A549 (cell line): ENCODE measurements at regions not wholly inside any gene's neighbourhood (a gene's known extent, or its start where the extent isn't known, plus 50 kb on each side); places are given as distances from the start of the nearest gene placed in this dataset.

Experiments
- ATAC-seq, 2 experiments: fragments of 200-7000 bp in 1 of 2; fragments of >200 bp in 1 of 2; cut with Nextera tagmentation in 1 of 2; cut with Tn5 transposase in 1 of 2; 3 replicates each; pipeline versions ENCODE4 v1.8.0 to v1.9.1; 2018 to 2020; ENCODE audit warnings: mild to moderate bottlenecking in 1 of 2, moderate library complexity in 1 of 2
- CTCF ChIA-PET: fragments of 300-600 bp; sonication (Branson Sonifier 250); formaldehyde crosslinking; extraction: SDS; loops from one replicate; lab custom pipeline; 2021; ENCODE audit warnings: antibody characterized with exemption, inconsistent platforms; lab: Yijun Ruan, JAX
- POLR2A ChIA-PET: fragments of 350-600 bp; formaldehyde crosslinking; extraction: SDS; loops from one replicate; lab custom pipeline; 2021; ENCODE audit warnings: antibody characterized with exemption, inconsistent platforms; lab: Yijun Ruan, JAX
- DNase-seq, 2 experiments: peaks; one replicate each; pipeline versions ENCODE4 v3.0.0 to v3.0.0-alpha.2; 2011 to 2016; ENCODE audit warnings: low read depth in 1 of 2, low spot score in 1 of 2
- FAIRE-seq: peaks from 2 replicates; lab custom pipeline; 2011; peaks lifted over from hg19 to GRCh38; lab: Jason Lieb, UNC
- H3K27ac ChIP-seq, 2 experiments: fragments of >200 bp; sonication (Bioruptor Twin); formaldehyde crosslinking; 3 replicates each; pipeline ENCODE4 v1.5.1; 2016 to 2017
- H3K4me1 ChIP-seq: fragments of >200 bp; sonication (Bioruptor Twin); formaldehyde crosslinking; 3 replicates; pipeline ENCODE4 v1.6.1; 2016
- H3K4me2 ChIP-seq: fragments of >200 bp; sonication (Bioruptor Twin); formaldehyde crosslinking; 3 replicates; pipeline ENCODE4 v1.6.1; 2016
- H3K4me3 ChIP-seq: fragments of >200 bp; sonication (Bioruptor Twin); formaldehyde crosslinking; 3 replicates; pipeline ENCODE4 v1.5.1; 2016
- H3K9me3 ChIP-seq: fragments of >200 bp; sonication (Bioruptor Twin); formaldehyde crosslinking; 3 replicates; pipeline ENCODE4 v1.6.1; 2016
- ATOH8 ChIP-seq: fragments of 250-450 bp; sonication (Bioruptor Pico); IDR thresholded peaks from 2 replicates; pipeline ENCODE4 v1.5.0; 2020; ENCODE audit warnings: low read depth, mild to moderate bottlenecking, moderate library complexity
- CHD2 ChIP-seq: fragments of 150-350 bp; IDR thresholded peaks from 2 replicates; pipeline ENCODE4 v1.6.1; 2014; ENCODE audit warnings: low read length; ENCODE audit not compliant: partially characterized antibody
- CHD4 ChIP-seq: fragments of 200-600 bp; sonication (generic); IDR thresholded peaks from 2 replicates; pipeline ENCODE4 v1.6.1; 2016; ENCODE audit warnings: antibody characterized with exemption, mild to moderate bottlenecking, borderline replicate concordance
- FOSB ChIP-seq: fragments of 250-450 bp; sonication (Bioruptor Pico); IDR thresholded peaks from 2 replicates; pipeline ENCODE4 v1.5.0; 2020; ENCODE audit warnings: mild to moderate bottlenecking, moderate library complexity
- HES2 ChIP-seq: fragments of >200 bp; sonication (Bioruptor Twin); formaldehyde crosslinking; IDR thresholded peaks from 2 replicates; pipeline ENCODE4 v1.6.1; 2016
- JUN ChIP-seq, 2 experiments: fragments of >200 bp; sonication (Bioruptor Twin); formaldehyde crosslinking; IDR thresholded peaks; 2 replicates in 1 of 2; 3 replicates in 1 of 2; pipeline ENCODE4 v1.6.1; 2016 to 2017
- JUNB ChIP-seq: fragments of >200 bp; sonication (Bioruptor Twin); formaldehyde crosslinking; IDR thresholded peaks from 2 replicates; pipeline ENCODE4 v1.6.1; 2016
- MAFK ChIP-seq: fragments of 450-650 bp; IDR thresholded peaks from 2 replicates; pipeline ENCODE4 v1.6.1; 2014; ENCODE audit not compliant: partially characterized antibody
- NFE2L2 ChIP-seq: fragments of 150-350 bp; conservative IDR thresholded peaks from 2 replicates; pipeline ENCODE4 v1.6.1; 2014; ENCODE audit warnings: low read length
- NPAS2 ChIP-seq: fragments of 250-450 bp; sonication (Bioruptor Pico); IDR thresholded peaks from 2 replicates; pipeline ENCODE4 v1.8.0; 2022; ENCODE audit warnings: mild to moderate bottlenecking, moderate library complexity, borderline replicate concordance
- PHF8 ChIP-seq: fragments of 200-600 bp; sonication (generic); IDR thresholded peaks from 2 replicates; pipeline ENCODE4 v1.6.1; 2016; ENCODE audit warnings: low read depth, mild to moderate bottlenecking, antibody characterized with exemption, moderate library complexity, borderline replicate concordance
- SREBF2 ChIP-seq: fragments of 450-650 bp; IDR thresholded peaks from 2 replicates; pipeline ENCODE4 v1.6.1; 2014; ENCODE audit warnings: mild to moderate bottlenecking, moderate library complexity
- TFCP2L1 ChIP-seq: fragments of 250-450 bp; sonication (Bioruptor Pico); IDR thresholded peaks from 2 replicates; pipeline ENCODE4 v1.5.0; 2021; ENCODE audit warnings: mild to moderate bottlenecking
- TP53 ChIP-seq: fragments of 250-450 bp; sonication (Bioruptor Pico); IDR thresholded peaks from 2 replicates; pipeline ENCODE4 v1.5.0; 2021; ENCODE audit warnings: mild to moderate bottlenecking, moderate library complexity
- ZFP36 ChIP-seq: fragments of 450-650 bp; IDR thresholded peaks from 2 replicates; pipeline ENCODE4 v1.6.1; 2014; ENCODE audit warnings: borderline replicate concordance; ENCODE audit not compliant: partially characterized antibody
- WGBS: methylation state at CpG from one replicate; pipeline ENCODE4 v1.1.6; 2017; ENCODE audit errors: missing lambda C conversion rate; 5-methylcytosine and 5-hydroxymethylcytosine counted together
- TF ChIP-seq, protein P1 (sequence below): IDR thresholded peaks from 2 replicates; pipeline ENCODE4 v1.6.1; 2012
- TF ChIP-seq, protein P2 (sequence below): fragments of >200 bp; sonication (Bioruptor Twin); formaldehyde crosslinking; IDR thresholded peaks from 3 replicates; pipeline ENCODE4 v1.6.1; 2016

GRCh38 chr18:78666666-78667335, 312.8 kb upstream of the SALL3 start:
- FAIRE-seq (no peak), DNase-seq (no peak), ATAC-seq (no peak)
- Histone ChIP-seq H3K9me3 (no peaks in the 10 kb centered on the region), H3K4me3 (no peak overlapping the region), H3K4me2 (no peak overlapping the region), H3K4me1 (no peaks in the 10 kb centered on the region), H3K27ac (no peak overlapping the region)
- ChIA-PET POLR2A (no interaction called here), CTCF (no interaction called here)
- TF ChIP-seq PHF8: no peak
- TF ChIP-seq JUNB: no peak
- no peak for TF ChIP-seq FOSB (CRISPR knock-in tag)
- no peak for TF ChIP-seq CHD2
- no peak for TF ChIP-seq NPAS2
- no peak for TF ChIP-seq TFCP2L1 (CRISPR knock-in tag)
- no peak for TF ChIP-seq CHD4
- TF ChIP-seq, protein P1, sequence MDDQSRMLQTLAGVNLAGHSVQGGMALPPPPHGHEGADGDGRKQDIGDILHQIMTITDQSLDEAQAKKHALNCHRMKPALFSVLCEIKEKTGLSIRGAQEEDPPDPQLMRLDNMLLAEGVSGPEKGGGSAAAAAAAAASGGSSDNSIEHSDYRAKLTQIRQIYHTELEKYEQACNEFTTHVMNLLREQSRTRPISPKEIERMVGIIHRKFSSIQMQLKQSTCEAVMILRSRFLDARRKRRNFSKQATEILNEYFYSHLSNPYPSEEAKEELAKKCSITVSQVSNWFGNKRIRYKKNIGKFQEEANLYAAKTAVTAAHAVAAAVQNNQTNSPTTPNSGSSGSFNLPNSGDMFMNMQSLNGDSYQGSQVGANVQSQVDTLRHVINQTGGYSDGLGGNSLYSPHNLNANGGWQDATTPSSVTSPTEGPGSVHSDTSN: no peak
- no peak for TF ChIP-seq MAFK
- TF ChIP-seq, protein P2, sequence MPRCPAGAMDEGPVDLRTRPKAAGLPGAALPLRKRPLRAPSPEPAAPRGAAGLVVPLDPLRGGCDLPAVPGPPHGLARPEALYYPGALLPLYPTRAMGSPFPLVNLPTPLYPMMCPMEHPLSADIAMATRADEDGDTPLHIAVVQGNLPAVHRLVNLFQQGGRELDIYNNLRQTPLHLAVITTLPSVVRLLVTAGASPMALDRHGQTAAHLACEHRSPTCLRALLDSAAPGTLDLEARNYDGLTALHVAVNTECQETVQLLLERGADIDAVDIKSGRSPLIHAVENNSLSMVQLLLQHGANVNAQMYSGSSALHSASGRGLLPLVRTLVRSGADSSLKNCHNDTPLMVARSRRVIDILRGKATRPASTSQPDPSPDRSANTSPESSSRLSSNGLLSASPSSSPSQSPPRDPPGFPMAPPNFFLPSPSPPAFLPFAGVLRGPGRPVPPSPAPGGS: no peak
- 11% methylated on average over 13 of the region's 13 CpGs for WGBS

DNA sequence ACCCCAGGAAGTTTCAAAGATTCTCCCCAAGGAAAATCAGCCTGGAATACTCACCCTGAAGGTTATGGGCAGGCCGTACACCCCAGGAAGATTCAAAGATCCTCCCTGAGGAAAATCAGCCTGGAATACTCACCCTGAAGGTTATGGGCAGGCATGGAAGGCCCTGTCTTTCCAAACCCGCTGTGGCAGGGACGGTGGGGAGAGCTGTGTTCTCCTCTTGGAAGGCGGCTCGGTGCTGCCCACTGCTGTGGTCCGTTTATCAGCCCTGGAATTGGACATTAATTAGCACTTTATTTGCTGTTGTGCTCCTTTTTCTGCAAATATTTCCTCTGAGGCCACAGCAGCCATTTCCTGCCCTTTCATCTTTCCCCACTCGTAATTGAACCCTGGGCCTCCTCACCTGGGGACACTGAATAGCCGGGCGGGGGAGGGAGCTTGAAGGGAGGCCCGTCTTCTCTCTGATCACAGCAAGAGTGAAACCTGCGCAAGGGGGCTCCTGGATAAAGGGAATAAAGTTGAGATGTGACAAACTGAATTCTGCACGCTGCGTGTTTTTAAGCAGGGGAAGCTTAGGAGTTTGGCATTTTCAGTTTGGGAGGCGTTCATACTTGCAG, 308.7 kb upstream of the SALL3 start:
- H3K27ac ChIP-seq: no peak overlapping the region
- H3K4me2 ChIP-seq: no peak overlapping the region
- H3K4me1 ChIP-seq: no peaks in the 10 kb centered on the region
- FAIRE-seq (no peak), ATAC-seq (no peak), DNase-seq (no peak)
- 39% methylated on average over 14 of the region's 14 CpGs for WGBS
- ChIA-PET CTCF (no interaction called here), POLR2A (no interaction called here)
- no peak overlapping the region for H3K4me3 ChIP-seq
- no peak for TF ChIP-seq NFE2L2
- no peak for TF ChIP-seq TP53 (CRISPR knock-in tag)
- TF ChIP-seq ZFP36: no peak
- no peak for TF ChIP-seq SREBF2
- TF ChIP-seq JUN (IDR thresholded peaks at IDR 0.05): no peak
- no peak for TF ChIP-seq ATOH8 (CRISPR knock-in tag)
- no peaks in the 10 kb centered on the region for H3K9me3 ChIP-seq

GRCh38 chr18:78671551-78671950, 308.1 kb upstream of the SALL3 start:
- WGBS: 39% methylated on average over 14 of the region's 15 CpGs

More at GRCh38 chr18:78671551-78671950, 308.1 kb upstream of the SALL3 start:
- H3K4me3 ChIP-seq: no peak overlapping the region
- ChIA-PET CTCF (no interaction called here), POLR2A (no interaction called here)
- ATAC-seq (no peak), DNase-seq (no peak), FAIRE-seq (no peak)
- H3K27ac ChIP-seq: no peak overlapping the region
- no peaks in the 10 kb centered on the region for H3K4me1 ChIP-seq
- TF ChIP-seq HES2: no peak
- H3K9me3 ChIP-seq: no peaks in the 10 kb centered on the region
- no peak overlapping the region for H3K4me2 ChIP-seq
